Bone marrow (tissue), 2 donors: ENCODE measurements at regions not wholly inside any gene's neighbourhood (a gene's known extent, or its start where the extent isn't known, plus 50 kb on each side); places are given as distances from the start of the nearest gene placed in this dataset.

Source experiments
- DNase-seq, 2 donors: peaks; one replicate each; lab custom pipeline; 2025; lab: John Stamatoyannopoulos, UW

- no peak for DNase-seq
These were observed 163.6 kb downstream of the TNFSF18 start for GRCh38 chr1:172887162-172887561.

GRCh38 chr1:172893146-172893841, 157.4 kb downstream of the TNFSF18 start:
- no peak for DNase-seq

GRCh38 chr1:172894349-172895049, 156.2 kb downstream of the TNFSF18 start:
- no peak for DNase-seq

GRCh38 chr1:172895050-172895460, 155.7 kb downstream of the TNFSF18 start:
- DNase-seq = peak in 1 of 2 donors; percentile 81

GRCh38 chr1:172895761-172896160, 155.0 kb downstream of the TNFSF18 start:
- no peak for DNase-seq

- DNase-seq = no peak
These were observed 153.0 kb downstream of the TNFSF18 start for GRCh38 chr1:172897738-172898137.

- DNase-seq = no peak
These were observed 151.9 kb downstream of the TNFSF18 start for GRCh38 chr1:172898866-172899265.

- peak in 1 of 2 donors; percentile 49 for DNase-seq
These were observed 150.3 kb downstream of the TNFSF18 start for GRCh38 chr1:172900376-172900997.

GRCh38 chr1:172902200-172902599, 148.5 kb downstream of the TNFSF18 start:
- DNase-seq = no peak

GRCh38 chr1:172902861-172903381, 147.8 kb downstream of the TNFSF18 start:
- no peak for DNase-seq

- DNase-seq = no peak
These were observed 147.0 kb downstream of the TNFSF18 start for GRCh38 chr1:172903581-172904220.

GRCh38 chr1:172905452-172905851, 145.3 kb downstream of the TNFSF18 start:
- no peak for DNase-seq

GRCh38 chr1:172906778-172907592, 143.8 kb downstream of the TNFSF18 start:
- DNase-seq = peak in 1 of 2 donors; percentile 93

GRCh38 chr1:172907834-172908326, 142.9 kb downstream of the TNFSF18 start:
- no peak for DNase-seq

- no peak for DNase-seq
These were observed 141.0 kb downstream of the TNFSF18 start for GRCh38 chr1:172909606-172910326.

- no peak for DNase-seq
These were observed 137.9 kb downstream of the TNFSF18 start for GRCh38 chr1:172912765-172913260.

- DNase-seq = no peak
These were observed 136.1 kb downstream of the TNFSF18 start for GRCh38 chr1:172914501-172915144.

- DNase-seq = no peak
These were observed 135.5 kb downstream of the TNFSF18 start for GRCh38 chr1:172915271-172915670.

GRCh38 chr1:172916116-172916515, 134.6 kb downstream of the TNFSF18 start:
- no peak for DNase-seq

- DNase-seq = no peak
These were observed 132.8 kb downstream of the TNFSF18 start for GRCh38 chr1:172917972-172918371.
